WERI-Rb-1 (cell line): ENCODE measurements at regions not wholly inside any gene's neighbourhood (a gene's known extent, or its start where the extent isn't known, plus 50 kb on each side); places are given as distances from the start of the nearest gene placed in this dataset.

Source experiments
- DNase-seq: peaks from one replicate; pipeline ENCODE4 v3.0.0-alpha.2; 2020
- H3K27ac ChIP-seq: fragments of 250-450 bp; sonication (Bioruptor Pico); 2 replicates; pipeline ENCODE4 v1.5.1; 2020; ENCODE audit warnings: mild to moderate bottlenecking, moderate library complexity
- H3K27me3 ChIP-seq: fragments of 250-450 bp; sonication (Bioruptor Pico); 2 replicates; pipeline ENCODE4 v1.5.1; 2021; ENCODE audit warnings: mild to moderate bottlenecking, low read depth, moderate library complexity; ENCODE audit not compliant: insufficient read depth, severe bottlenecking
- H3K36me3 ChIP-seq: fragments of 250-450 bp; sonication (Bioruptor Pico); 2 replicates; pipeline ENCODE4 v1.5.1; 2020; ENCODE audit warnings: mild to moderate bottlenecking, moderate library complexity
- H3K4me3 ChIP-seq: 2 replicates; pipeline ENCODE4 v1.5.1; 2011; ENCODE audit warnings: low read depth, mild to moderate bottlenecking, control low read depth, low read length
- H3K9me3 ChIP-seq: fragments of 250-450 bp; sonication (Bioruptor Pico); 2 replicates; pipeline ENCODE4 v1.5.1; 2021; ENCODE audit warnings: mild to moderate bottlenecking, moderate library complexity; ENCODE audit not compliant: severe bottlenecking
- CTCF ChIP-seq: IDR thresholded peaks from 2 replicates; pipeline ENCODE4 v1.5.1; 2011; ENCODE audit warnings: low read depth, mild to moderate bottlenecking, control low read depth, inconsistent platforms, low read length

DNA sequence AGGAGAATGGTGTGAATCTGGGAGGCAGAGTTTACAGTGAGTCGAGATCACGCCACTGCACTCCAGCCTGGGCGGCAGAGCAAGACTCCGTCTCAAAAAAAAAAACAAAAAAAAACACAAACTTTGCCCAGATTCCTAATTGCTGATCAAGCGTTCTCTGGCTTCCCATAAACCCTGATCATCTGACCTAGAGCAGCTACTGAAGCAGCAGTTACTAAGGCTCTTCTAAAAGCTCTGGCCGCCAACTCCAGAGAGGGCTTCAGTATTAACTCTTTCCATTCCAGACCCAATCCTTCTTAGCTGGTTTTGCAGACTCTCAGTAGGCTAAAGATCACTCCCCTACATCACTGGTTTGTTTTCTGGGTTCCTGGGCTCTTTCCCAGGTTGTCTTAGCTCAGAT lies 201.6 kb downstream of the IGSF11 start:
- DNase-seq = no peak
- H3K27ac ChIP-seq = no peak overlapping the region
- no peaks in the 10 kb centered on the region for H3K9me3 ChIP-seq
- peaks cover 58% of the 10 kb centered on the region for H3K27me3 ChIP-seq
- H3K36me3 ChIP-seq = no peaks in the 10 kb centered on the region
- no peak for TF ChIP-seq CTCF
- no peak overlapping the region for H3K4me3 ChIP-seq

DNA sequence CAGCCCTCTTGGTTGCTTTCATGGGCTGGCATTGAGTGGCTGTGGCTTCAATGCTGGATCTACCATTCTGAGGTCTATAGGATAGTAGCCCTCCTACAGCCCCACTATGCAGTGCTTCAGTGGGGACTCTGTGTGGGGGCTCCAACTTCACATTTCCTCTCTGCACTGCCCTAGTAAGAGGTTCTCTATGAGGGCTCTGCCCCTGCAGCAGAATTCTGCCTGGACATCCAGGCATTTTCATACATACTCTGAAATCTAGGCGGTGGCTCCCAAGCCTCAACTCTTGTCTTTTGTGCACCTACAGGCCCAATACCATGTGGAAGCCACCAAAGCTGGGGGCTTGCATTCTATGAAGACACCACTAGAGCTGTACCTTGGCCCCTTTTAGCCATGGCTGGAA lies 195.8 kb downstream of the IGSF11 start:
- no peak overlapping the region for H3K27ac ChIP-seq
- H3K27me3 ChIP-seq = peaks cover 25% of the 10 kb centered on the region
- H3K36me3 ChIP-seq = no peaks in the 10 kb centered on the region
- peaks cover 6% of the 10 kb centered on the region for H3K9me3 ChIP-seq
- DNase-seq = no peak
- H3K4me3 ChIP-seq = no peak overlapping the region
- no peak for TF ChIP-seq CTCF

DNA sequence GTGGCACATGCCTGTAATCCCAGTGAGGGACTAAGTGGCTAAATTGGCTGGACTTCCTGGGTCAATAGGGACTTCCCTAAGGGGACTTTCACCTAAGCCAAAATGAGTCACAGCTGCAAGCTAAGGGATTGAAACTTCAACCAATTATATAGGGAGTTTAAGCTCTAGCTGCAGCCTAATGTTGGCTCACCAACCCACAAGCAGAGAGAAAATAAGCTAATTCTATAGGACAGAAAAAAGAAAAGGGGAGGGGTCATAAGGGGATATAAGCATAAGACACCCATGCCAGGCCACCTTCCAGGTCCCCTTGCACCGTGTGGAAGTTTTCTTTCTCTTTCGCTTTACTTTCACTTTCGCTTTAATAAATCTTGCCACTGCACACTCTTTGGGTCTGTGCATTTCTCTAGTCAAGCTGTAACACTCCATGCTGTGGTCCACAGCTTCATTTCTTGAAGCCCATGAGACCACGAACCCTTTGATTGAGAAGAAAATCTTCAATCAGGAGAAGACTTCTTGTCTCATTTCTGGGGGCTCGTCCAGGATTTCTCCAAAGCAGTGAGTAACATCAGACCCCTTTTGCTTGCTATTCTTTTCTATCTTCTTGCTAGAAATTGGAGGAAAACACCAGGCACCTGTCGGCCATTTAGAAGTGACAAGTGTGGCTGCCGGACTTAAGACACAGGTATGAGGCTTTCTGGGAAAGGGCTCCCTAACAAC lies 192.3 kb downstream of the IGSF11 start:
- Histone ChIP-seq H3K36me3 (no peaks in the 10 kb centered on the region), H3K9me3 (peaks cover 6% of the 10 kb centered on the region), H3K27me3 (peaks cover 10% of the 10 kb centered on the region), H3K4me3 (no peak overlapping the region), H3K27ac (no peak overlapping the region)
- no peak for DNase-seq
- no peak for TF ChIP-seq CTCF

DNA sequence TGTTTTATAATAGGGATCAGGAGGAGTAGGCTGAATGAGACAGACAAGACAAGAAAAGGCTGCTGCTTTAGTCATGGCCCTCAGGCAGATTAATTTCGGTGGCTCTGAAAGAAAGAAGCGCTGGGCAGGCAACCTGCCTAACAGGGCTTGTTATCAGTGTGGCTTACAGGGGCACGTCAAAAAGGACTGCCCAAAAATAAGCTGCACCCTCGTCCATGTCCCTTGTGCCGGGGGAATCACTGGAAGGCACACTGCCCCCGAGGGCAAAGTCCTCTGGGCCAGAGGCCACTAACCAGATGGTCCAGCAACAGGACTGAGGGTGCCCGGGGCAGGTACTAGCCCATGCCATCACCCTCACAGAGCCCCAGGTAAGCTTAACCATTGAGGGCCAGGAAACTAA lies 188.5 kb downstream of the IGSF11 start:
- peaks cover 29% of the 10 kb centered on the region for H3K27me3 ChIP-seq
- no peak overlapping the region for H3K4me3 ChIP-seq
- no peak for TF ChIP-seq CTCF
- DNase-seq = no peak
- peaks cover 2% of the 10 kb centered on the region for H3K9me3 ChIP-seq
- H3K27ac ChIP-seq = no peak overlapping the region
- H3K36me3 ChIP-seq = no peaks in the 10 kb centered on the region
